A549 (cell line): ENCODE measurements at regions not wholly inside any gene's neighbourhood (a gene's known extent, or its start where the extent isn't known, plus 50 kb on each side); places are given as distances from the start of the nearest gene placed in this dataset.

ENCODE experiments used
- ATAC-seq, 2 experiments: fragments of 200-7000 bp in 1 of 2; fragments of >200 bp in 1 of 2; cut with Nextera tagmentation in 1 of 2; cut with Tn5 transposase in 1 of 2; 3 replicates each; pipeline versions ENCODE4 v1.8.0 to v1.9.1; 2018 to 2020; ENCODE audit warnings: mild to moderate bottlenecking in 1 of 2, moderate library complexity in 1 of 2
- CTCF ChIA-PET: fragments of 300-600 bp; sonication (Branson Sonifier 250); formaldehyde crosslinking; extraction: SDS; loops from one replicate; lab custom pipeline; 2021; ENCODE audit warnings: antibody characterized with exemption, inconsistent platforms; lab: Yijun Ruan, JAX
- POLR2A ChIA-PET: fragments of 350-600 bp; formaldehyde crosslinking; extraction: SDS; loops from one replicate; lab custom pipeline; 2021; ENCODE audit warnings: antibody characterized with exemption, inconsistent platforms; lab: Yijun Ruan, JAX
- DNase-seq, 2 experiments: peaks; one replicate each; pipeline versions ENCODE4 v3.0.0 to v3.0.0-alpha.2; 2011 to 2016; ENCODE audit warnings: low read depth in 1 of 2, low spot score in 1 of 2
- FAIRE-seq: peaks from 2 replicates; lab custom pipeline; 2011; peaks lifted over from hg19 to GRCh38; lab: Jason Lieb, UNC
- H3K27ac ChIP-seq, 2 experiments: fragments of >200 bp; sonication (Bioruptor Twin); formaldehyde crosslinking; 3 replicates each; pipeline ENCODE4 v1.5.1; 2016 to 2017
- H3K4me1 ChIP-seq: fragments of >200 bp; sonication (Bioruptor Twin); formaldehyde crosslinking; 3 replicates; pipeline ENCODE4 v1.6.1; 2016
- H3K4me2 ChIP-seq: fragments of >200 bp; sonication (Bioruptor Twin); formaldehyde crosslinking; 3 replicates; pipeline ENCODE4 v1.6.1; 2016
- H3K4me3 ChIP-seq: fragments of >200 bp; sonication (Bioruptor Twin); formaldehyde crosslinking; 3 replicates; pipeline ENCODE4 v1.5.1; 2016
- H3K9me3 ChIP-seq: fragments of >200 bp; sonication (Bioruptor Twin); formaldehyde crosslinking; 3 replicates; pipeline ENCODE4 v1.6.1; 2016
- CBX2 ChIP-seq: fragments of 200-600 bp; sonication (generic); IDR thresholded peaks from 2 replicates; pipeline ENCODE4 v1.6.1; 2016; ENCODE audit warnings: low read depth, mild to moderate bottlenecking, borderline replicate concordance
- CBX8 ChIP-seq: fragments of 200-600 bp; sonication (generic); IDR thresholded peaks from 2 replicates; pipeline ENCODE4 v1.6.1; 2016
- CEBPB ChIP-seq, 2 experiments: fragments of >200 bp in 1 of 2; sonication (Bioruptor Twin) in 1 of 2; formaldehyde crosslinking in 1 of 2; IDR thresholded peaks; 2 replicates each; pipeline ENCODE4 v1.6.1; 2012 to 2016
- FOSB ChIP-seq: fragments of 250-450 bp; sonication (Bioruptor Pico); IDR thresholded peaks from 2 replicates; pipeline ENCODE4 v1.5.0; 2020; ENCODE audit warnings: mild to moderate bottlenecking, moderate library complexity
- HES2 ChIP-seq: fragments of >200 bp; sonication (Bioruptor Twin); formaldehyde crosslinking; IDR thresholded peaks from 2 replicates; pipeline ENCODE4 v1.6.1; 2016
- HEYL ChIP-seq: fragments of 250-450 bp; sonication (Bioruptor Pico); IDR thresholded peaks from 2 replicates; pipeline ENCODE4 v1.8.0; 2021; ENCODE audit warnings: mild to moderate bottlenecking, moderate library complexity
- HMGXB4 ChIP-seq: fragments of 250-450 bp; sonication (Bioruptor Pico); IDR thresholded peaks from 2 replicates; pipeline ENCODE4 v1.5.0; 2021; ENCODE audit warnings: mild to moderate bottlenecking, moderate library complexity, borderline replicate concordance
- HOXB5 ChIP-seq: fragments of 250-450 bp; sonication (Bioruptor Pico); IDR thresholded peaks from 2 replicates; pipeline ENCODE4 v1.5.0; 2020; ENCODE audit warnings: mild to moderate bottlenecking, moderate library complexity
- KDM1A ChIP-seq: fragments of 200-600 bp; sonication (generic); IDR thresholded peaks from 2 replicates; pipeline ENCODE4 v1.6.1; 2016; ENCODE audit warnings: low read depth, mild to moderate bottlenecking
- KDM5A ChIP-seq: fragments of 200-600 bp; sonication (generic); IDR thresholded peaks from 2 replicates; pipeline ENCODE4 v1.6.1; 2016; ENCODE audit warnings: antibody characterized with exemption, mild to moderate bottlenecking
- MAFK ChIP-seq: fragments of 450-650 bp; IDR thresholded peaks from 2 replicates; pipeline ENCODE4 v1.6.1; 2014; ENCODE audit not compliant: partially characterized antibody
- MAX ChIP-seq: IDR thresholded peaks from 2 replicates; pipeline ENCODE4 v1.6.1; 2012
- NPAS2 ChIP-seq: fragments of 250-450 bp; sonication (Bioruptor Pico); IDR thresholded peaks from 2 replicates; pipeline ENCODE4 v1.8.0; 2022; ENCODE audit warnings: mild to moderate bottlenecking, moderate library complexity, borderline replicate concordance
- POLR2A ChIP-seq: IDR thresholded peaks from 2 replicates; pipeline ENCODE4 v1.6.1; 2012; ENCODE audit warnings: mild to moderate bottlenecking, low read length
- POLR2AphosphoS2 ChIP-seq: conservative IDR thresholded peaks from 2 replicates; pipeline ENCODE4 v1.6.1; 2012; ENCODE audit warnings: low read length, improper control_type of control experiment, inconsistent platforms
- RCOR1 ChIP-seq: fragments of 150-350 bp; IDR thresholded peaks from 2 replicates; pipeline ENCODE4 v1.6.1; 2014; ENCODE audit warnings: antibody characterized with exemption, low read length, low read depth
- RFX5 ChIP-seq: fragments of 450-650 bp; IDR thresholded peaks from 2 replicates; pipeline ENCODE4 v1.7.1; 2014; ENCODE audit warnings: antibody characterized with exemption, mild to moderate bottlenecking, moderate library complexity
- RNF2 ChIP-seq: fragments of 200-600 bp; sonication (generic); IDR thresholded peaks from 2 replicates; pipeline ENCODE4 v1.6.1; 2016; ENCODE audit warnings: low read depth, mild to moderate bottlenecking, antibody characterized with exemption, moderate library complexity, borderline replicate concordance
- WGBS: methylation state at CpG from one replicate; pipeline ENCODE4 v1.1.6; 2017; ENCODE audit errors: missing lambda C conversion rate; 5-methylcytosine and 5-hydroxymethylcytosine counted together
- TF ChIP-seq, protein P1 (sequence below): fragments of 200-600 bp; sonication (generic); IDR thresholded peaks from 2 replicates; pipeline ENCODE4 v1.6.1; 2016; ENCODE audit warnings: antibody characterized with exemption, mild to moderate bottlenecking, moderate library complexity
- TF ChIP-seq, protein P2 (sequence below): IDR thresholded peaks from 2 replicates; pipeline ENCODE4 v1.6.1; 2012

DNA sequence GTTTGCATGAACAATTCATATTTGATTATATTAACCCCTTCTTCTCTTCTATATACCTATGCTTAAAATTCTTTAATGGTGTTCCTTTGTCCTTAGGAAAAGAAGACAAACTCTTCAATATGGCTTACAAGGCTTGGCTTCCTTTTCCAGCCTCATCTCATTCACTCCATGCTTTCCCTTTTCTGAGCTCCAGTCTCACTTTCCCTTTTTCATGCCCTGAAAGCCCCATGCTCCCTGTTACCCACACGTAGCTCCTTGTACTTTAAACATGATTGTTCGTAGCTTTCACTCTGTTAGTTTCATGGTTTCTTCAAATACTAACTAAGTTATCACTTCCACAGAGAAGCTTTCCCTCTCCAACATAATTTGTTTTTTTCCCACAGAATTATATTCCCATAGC is 161.3 kb downstream of the UBE2E3 start:
- 41% methylated on average over 2 of the region's 2 CpGs for WGBS
- TF ChIP-seq MAFK (no peak), POLR2AphosphoS2 (no peak), CBX2 (no peak), KDM1A (no peak)
- TF ChIP-seq, protein P1, sequence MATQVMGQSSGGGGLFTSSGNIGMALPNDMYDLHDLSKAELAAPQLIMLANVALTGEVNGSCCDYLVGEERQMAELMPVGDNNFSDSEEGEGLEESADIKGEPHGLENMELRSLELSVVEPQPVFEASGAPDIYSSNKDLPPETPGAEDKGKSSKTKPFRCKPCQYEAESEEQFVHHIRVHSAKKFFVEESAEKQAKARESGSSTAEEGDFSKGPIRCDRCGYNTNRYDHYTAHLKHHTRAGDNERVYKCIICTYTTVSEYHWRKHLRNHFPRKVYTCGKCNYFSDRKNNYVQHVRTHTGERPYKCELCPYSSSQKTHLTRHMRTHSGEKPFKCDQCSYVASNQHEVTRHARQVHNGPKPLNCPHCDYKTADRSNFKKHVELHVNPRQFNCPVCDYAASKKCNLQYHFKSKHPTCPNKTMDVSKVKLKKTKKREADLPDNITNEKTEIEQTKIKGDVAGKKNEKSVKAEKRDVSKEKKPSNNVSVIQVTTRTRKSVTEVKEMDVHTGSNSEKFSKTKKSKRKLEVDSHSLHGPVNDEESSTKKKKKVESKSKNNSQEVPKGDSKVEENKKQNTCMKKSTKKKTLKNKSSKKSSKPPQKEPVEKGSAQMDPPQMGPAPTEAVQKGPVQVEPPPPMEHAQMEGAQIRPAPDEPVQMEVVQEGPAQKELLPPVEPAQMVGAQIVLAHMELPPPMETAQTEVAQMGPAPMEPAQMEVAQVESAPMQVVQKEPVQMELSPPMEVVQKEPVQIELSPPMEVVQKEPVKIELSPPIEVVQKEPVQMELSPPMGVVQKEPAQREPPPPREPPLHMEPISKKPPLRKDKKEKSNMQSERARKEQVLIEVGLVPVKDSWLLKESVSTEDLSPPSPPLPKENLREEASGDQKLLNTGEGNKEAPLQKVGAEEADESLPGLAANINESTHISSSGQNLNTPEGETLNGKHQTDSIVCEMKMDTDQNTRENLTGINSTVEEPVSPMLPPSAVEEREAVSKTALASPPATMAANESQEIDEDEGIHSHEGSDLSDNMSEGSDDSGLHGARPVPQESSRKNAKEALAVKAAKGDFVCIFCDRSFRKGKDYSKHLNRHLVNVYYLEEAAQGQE: no peak
- TF ChIP-seq, all 56 proteins: peak for 0

GRCh38 chr2:181142514-181142913 is 162.1 kb downstream of the UBE2E3 start:
- Histone ChIP-seq H3K4me3 (no peak overlapping the region), H3K4me2 (no peak overlapping the region), H3K27ac (no peak overlapping the region), H3K4me1 (0 out of 3 replicates have a peak, but pooled peaks cover 11% of the 10 kb centered on the region), H3K9me3 (no peaks in the 10 kb centered on the region)
- WGBS: 27% methylated on average over 4 of the region's 4 CpGs
- no peak for DNase-seq
- POLR2A ChIA-PET: no interaction called here
- FAIRE-seq: no peak
- TF ChIP-seq RCOR1 (no peak), HMGXB4 (CRISPR knock-in tag) (no peak), CEBPB (IDR thresholded peaks at IDR 0.05) (no peak), NPAS2 (CRISPR knock-in tag) (no peak), POLR2A (no peak), MAX (no peak), HEYL (CRISPR knock-in tag) (no peak), CBX8 (no peak), RNF2 (no peak), RFX5 (no peak), FOSB (no peak), HES2 (no peak), KDM5A (no peak), HOXB5 (CRISPR knock-in tag) (no peak)
- TF ChIP-seq, protein P2, sequence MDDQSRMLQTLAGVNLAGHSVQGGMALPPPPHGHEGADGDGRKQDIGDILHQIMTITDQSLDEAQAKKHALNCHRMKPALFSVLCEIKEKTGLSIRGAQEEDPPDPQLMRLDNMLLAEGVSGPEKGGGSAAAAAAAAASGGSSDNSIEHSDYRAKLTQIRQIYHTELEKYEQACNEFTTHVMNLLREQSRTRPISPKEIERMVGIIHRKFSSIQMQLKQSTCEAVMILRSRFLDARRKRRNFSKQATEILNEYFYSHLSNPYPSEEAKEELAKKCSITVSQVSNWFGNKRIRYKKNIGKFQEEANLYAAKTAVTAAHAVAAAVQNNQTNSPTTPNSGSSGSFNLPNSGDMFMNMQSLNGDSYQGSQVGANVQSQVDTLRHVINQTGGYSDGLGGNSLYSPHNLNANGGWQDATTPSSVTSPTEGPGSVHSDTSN: no peak
- CTCF ChIA-PET: no interaction called here
- ATAC-seq: no peak

More for the DNA sequence above, 161.3 kb downstream of the UBE2E3 start:
- ChIA-PET POLR2A (no interaction called here), CTCF (interaction anchor here (0.6 to 0.9 kb wide), 2 partner anchors 37 to 598 kb away, joined by 3 read pairs; no protein-coding TSS in a partner anchor)
- Histone ChIP-seq H3K4me3 (no peak overlapping the region), H3K4me2 (no peak overlapping the region), H3K27ac (no peak overlapping the region), H3K9me3 (no peaks in the 10 kb centered on the region), H3K4me1 (0 out of 3 replicates have a peak, but pooled peaks cover 11% of the 10 kb centered on the region)
- FAIRE-seq (no peak), ATAC-seq (no peak), DNase-seq (no peak)
